Nucleus accumbens (tissue), 56 donors: ENCODE measurements at regions not wholly inside any gene's neighbourhood (a gene's known extent, or its start where the extent isn't known, plus 50 kb on each side); places are given as distances from the start of the nearest gene placed in this dataset.
"Not testable (repeated sequence)": the region's sequence is repeated elsewhere in the genome, so short reads cannot be mapped to it uniquely, and the experiment has no call there.

Experiments
- DNase-seq, 56 donors: peaks; one replicate each; lab custom pipeline; 2025; lab: John Stamatoyannopoulos, UW

DNA sequence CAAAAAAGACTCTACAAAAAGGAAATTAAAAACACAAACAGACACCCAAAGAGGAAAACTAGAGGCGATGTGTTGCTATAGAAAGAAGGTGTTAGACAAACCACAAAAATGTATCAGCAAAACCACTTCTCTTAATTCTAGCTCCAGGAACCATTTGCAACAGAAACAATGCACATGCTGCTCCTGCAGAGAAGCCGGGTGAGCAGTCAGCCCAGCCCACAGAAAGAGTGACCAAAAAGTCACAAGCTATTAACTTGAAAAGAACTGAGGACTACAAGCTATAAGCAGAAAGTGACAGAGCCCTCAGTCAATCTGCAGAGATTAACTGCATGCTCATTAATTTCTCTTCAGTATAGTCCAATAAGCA, 96.2 kb upstream of the KLHL13 start:
- no peak for DNase-seq

DNA sequence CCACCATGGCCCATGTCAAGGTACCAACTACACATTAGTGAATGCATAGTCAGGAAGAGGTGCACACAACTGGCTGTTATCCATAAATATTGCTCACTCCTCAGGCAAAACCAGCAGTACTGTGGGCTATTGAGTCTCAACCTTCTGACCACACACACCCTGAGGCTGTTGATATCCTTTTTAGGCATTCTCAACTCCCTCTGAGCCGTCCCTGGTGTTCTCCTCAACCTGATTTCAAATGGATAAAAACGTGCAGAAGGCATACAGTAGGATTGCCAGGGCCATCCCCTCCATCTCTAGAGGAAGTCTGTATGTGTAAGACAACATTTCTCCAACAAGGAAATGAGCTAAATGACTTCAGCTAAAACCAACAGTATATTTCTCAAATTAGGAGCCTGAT, 98.7 kb upstream of the KLHL13 start:
- no peak for DNase-seq

DNA sequence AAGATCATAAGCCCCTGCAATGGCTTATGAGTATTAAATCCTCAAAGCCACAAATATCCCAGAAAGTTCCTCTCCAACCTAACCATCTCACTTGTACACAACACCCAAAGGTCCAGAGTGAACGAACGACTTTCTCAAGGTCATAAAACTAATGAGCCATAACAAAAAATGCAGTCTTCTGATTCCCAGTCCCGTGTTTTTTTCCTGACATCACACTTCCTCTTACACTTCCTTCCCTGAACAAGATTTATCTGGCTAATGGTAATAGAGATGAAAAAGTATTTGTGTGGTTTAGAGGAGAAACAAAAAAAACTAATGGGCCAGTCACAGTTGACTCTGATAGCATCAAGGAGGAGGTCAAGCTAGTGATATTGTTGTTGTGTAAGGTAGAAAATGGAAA, 99.5 kb upstream of the KLHL13 start:
- DNase-seq: no peak

DNA sequence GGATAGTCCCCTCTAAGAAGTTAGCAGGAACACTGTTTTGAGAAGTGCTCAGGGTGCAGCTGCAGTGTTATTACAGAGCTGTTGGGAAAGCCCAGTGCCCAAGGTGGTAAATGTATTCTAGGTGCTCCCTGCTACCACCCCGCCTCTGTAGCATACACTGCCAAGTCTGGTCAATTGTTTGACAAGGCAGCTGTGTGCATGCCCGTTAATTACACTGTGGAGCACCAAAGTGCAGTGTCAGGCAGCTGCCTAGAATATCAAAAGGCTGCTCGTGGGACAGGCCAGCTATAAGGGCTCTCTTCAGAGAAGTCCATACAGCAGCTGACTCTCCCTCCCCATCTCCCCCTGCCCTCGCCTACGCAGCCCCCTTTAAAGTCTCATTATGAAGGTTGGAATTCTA, 99.9 kb upstream of the KLHL13 start:
- peak in 1 of 56 donors; percentile 0 for DNase-seq

DNA sequence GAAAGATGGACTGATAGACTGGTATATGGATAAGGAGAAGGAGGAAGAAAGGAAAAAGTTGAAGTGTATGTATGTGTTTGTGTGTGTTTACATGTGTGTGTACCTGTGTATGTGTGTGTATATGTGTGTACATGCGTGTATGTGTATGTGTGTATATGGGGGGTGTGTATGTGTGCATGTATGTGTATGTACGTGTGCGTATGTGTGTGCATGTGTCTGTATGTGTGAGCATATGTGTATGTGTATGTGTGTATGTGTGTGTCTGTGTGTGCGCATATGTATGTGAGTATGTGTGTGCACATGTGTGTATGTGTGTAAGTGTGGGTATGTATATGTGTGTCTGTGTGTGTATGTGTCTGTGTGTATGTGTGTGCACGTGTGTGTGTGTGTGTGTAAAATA, 101.5 kb upstream of the KLHL13 start:
- no peak for DNase-seq

DNA sequence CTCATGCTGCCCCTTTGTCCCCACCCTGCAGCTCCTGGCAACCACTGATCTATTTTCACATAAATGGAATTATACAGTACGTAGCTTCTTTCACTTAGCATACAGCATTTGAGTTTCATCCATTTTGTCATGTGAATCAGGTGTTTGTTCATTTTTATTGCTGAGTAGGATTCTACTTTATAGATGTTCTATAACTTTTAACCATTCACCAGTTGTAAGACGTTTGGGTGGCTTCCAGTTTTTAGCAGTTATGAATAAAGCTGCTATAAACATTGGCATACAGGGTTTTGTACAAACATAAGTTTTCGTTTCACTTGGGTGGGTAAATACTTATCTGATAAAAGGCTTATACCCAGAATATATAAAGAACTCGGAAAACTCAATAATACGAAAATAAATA, 102.3 kb upstream of the KLHL13 start:
- DNase-seq: no peak

DNA sequence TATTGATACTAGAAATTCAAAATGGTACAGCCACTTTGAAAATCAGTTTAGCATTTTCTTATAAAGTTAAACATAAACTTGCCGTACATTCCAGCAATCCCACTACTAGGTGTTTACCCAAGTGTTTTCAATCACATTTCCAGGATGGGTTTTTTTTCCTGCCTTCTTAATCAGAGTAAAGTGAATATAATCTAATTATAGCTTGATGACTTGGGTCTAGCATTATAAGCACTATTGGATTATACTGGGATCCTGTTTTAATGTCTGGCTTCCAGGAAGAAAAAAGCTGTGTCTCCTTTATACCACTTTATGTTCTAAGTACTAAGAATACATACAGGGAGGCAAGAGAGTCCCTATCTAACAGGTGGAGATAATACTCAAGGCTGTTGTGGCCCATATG, 103.3 kb upstream of the KLHL13 start:
- no peak for DNase-seq

DNA sequence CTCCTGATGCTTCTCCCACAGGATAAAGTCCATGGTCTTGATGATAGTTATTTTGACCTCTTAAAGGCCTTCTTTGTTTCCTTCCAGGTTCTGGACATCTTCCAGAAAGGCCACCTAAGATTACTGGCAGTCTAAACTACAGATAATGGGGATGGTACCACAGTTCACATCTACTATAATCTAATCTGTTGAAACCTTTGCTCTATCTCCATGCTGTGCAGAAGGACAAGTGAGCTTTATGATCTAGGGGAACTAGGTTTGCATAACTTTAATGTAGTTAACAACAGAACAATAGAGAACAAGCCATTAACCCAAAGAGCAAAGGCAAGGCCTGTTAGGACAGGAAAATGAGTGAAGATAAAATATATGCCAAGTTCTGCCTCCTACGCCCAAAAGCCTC, 103.9 kb upstream of the KLHL13 start:
- no peak for DNase-seq

DNA sequence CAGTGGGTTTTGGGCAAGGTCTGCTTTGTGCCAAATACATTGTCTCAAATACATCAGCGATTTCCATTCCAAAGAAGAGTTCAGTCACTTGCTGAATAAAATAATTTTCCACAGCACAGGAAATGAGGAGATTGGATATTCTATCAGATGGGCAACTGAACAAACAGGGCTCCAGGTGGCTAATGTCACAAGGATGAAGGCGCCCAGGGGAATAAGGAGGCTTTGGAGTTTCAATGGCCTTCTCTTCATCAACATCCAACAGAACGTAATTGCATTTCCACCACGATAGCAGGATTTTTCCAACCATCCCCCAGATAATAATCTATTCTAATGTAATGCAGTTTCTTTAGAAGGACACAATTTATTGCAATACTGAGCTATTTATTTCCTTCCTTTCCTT, 104.7 kb upstream of the KLHL13 start:
- no peak for DNase-seq

DNA sequence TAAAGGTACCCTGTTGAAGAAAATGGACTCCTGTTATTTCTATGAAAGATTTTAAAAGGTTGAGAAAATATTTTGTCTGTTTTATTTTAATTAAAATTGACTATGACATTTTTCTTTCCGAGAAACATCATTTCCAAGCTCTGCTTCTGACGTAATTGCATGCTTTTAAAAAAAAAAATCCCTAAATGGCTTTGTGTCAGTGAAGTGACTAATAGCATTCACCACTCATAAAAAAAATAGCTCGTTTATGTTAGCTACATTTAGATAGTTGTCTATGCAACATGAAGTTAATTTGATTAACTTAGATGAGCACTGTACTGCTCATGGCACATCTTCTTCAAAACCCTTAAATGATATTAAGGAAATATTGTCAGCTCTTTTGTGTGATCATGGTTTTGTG, 105.1 kb upstream of the KLHL13 start:
- DNase-seq: no peak

DNA sequence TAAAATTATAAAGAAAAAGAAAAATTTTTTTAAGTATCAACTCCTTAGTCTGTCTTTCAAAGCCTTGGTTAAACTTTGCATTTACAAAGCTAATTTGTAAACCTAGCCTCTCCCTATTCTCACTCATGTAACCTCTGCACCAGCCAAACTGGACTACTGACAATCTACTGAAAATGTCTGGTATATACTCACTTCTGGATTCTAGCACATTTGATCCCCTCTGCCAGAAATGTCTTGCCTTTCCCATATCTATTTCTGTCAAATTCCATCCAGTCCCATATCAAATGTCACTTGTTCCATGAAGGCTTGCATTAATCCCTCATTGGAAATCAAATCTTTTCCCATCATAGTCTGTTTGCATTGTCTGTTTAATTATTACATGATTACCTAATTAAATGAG, 105.8 kb upstream of the KLHL13 start:
- no peak for DNase-seq

DNA sequence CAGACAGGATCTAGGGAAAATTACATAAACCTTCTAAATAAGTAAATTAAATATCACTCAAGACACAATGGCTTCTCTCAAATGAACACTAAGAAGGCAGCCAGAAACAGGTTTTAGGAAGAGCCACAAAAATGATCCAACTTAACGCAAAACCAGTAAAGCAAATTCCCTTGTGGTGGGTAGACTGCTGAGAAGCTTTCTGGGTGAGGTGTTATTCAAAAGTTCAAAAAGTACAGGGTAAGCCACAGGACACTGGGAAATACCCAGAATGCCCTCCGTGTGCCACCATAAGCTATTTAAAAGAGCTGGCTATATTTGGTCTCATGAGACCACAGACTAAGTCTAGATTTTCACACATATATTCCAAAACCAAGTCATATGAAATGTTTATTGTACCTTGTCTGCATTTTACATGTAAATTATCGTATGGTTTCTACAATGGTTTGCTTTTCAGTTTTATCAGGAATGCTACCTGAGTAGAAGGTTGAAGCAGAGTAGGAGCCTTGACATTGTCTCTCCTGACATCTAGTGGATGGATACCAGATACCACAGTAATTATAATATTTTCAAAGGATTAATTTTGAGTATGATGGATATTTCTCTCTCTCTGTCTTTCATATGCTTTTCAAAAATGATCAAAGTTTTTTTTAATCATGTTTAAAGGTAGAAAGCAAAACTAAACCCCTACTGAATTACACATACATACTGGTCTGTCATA, 109.3 kb upstream of the KLHL13 start:
- DNase-seq: no peak

DNA sequence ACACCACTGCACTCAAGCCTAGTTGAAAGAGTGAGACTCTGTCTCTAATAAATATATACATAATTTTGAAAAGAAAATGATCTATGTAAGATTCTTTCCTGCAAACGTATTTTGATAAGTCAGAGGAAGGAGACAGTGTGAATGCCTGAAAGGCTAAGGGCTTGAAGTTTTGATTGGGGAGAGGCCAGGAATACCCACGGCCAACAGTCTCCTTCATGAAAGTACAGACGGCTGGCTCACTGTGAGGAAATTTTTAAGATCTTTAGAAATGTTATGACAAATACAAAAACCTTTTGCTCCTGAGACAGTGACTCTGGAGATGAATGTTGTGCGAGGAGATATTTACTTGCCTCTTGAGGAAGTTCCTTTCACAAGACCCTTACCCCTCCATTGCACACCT, 111.4 kb upstream of the KLHL13 start:
- no peak for DNase-seq

DNA sequence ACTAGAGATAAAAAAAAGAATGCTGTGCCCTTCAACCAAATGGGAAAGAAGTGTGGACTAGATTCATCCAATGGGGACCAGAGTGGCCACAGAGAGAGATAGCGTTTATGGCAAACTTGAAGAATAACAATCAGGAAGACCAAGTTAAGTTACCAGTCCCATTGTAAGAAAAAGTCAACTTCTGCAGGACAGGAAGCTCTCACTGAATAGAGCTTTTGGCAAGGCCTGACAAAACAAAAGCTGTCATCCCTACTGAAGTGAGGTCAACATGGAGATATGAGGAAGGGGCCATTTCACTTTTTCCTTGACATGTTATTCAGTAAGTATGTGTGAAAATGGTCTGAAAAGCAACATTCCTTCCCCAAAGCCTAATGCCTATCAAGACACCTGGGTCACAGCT, 111.8 kb upstream of the KLHL13 start:
- no peak for DNase-seq

DNA sequence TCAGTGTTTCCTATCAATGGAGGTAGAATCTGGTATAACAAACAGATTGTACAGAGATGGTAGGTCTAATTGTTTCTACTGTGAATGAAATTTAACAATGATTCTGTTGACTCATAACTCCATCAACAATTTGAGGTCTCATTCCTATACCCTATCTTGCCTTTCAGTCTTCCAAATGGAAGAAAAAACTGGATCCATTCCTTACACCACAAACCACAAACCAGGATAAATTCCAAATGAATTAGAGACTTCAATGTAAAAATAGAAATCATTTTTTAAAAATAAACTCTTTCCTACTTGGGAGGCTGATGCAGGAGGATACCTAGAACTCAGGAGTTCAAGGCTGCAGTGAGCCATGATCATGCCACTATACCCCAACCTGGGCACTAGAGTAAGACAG, 114.4 kb upstream of the WDR44 start:
- no peak for DNase-seq

DNA sequence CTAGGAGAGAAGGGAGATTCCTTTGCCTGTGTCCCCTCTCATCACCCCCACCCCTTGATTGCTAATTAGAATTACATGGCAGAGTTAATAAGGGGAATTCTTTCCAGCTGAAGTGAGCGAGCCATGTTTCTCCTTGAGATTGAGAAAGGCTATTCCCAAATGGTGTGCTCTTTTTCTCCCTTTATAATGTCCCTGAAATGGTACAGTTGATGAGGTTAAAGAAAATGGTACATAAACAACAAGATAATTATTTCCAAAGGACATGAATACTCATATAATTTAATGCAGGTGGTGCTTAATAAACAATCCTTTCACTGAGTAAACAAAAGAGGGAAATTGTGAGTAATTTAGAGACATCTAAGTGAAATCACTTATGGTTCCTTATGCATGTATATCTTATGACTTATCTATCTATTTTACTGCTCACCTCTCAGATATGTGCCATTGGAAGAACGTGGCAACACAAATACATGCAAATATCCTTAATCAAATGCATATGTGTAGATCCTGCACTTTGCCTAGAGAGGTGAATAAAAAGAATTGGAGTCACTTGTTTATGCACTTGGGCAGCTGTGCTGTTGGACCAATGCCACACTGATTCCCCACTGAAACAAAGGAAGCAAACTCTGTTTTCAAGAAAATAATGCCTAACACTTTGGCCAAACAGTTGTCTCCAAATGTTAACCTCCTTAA, 106.6 kb upstream of the WDR44 start:
- no peak for DNase-seq

DNA sequence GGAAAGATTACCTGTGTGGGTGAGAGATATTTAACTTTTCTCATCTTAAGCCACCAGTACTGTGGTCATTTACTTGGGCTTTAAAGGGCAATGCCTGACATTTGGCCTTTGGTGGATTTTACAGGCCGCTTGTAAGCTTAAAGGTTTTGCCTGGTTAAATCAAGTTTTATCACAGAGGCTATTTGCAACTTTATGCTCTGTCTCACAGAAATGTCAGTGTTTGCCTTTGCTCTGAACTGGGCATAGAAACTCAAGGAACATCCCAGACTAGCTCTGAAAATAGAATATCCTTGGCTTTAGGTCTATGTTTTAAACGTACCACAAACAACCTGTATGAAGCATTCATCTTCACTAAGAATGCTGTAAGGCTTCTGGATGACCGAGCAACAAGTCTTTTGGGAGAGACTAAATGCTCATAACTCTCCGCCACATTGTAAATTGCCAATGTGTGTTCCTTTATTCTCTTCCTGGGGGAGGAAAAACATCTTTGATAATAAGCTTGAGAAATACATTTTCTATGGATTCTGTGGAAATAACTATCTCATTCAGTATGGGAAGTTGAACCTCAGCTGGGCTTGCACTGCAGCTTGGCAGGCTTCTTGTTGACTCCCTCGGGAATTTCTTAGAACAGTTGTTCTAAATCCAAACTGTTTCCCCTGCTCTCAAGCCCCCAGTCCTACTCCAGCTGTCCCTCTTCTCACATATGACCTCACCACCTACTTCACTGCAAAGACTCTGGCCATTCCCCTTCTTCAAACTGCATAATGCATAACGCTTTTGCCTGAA, 105.8 kb upstream of the WDR44 start:
- DNase-seq: no peak

DNA sequence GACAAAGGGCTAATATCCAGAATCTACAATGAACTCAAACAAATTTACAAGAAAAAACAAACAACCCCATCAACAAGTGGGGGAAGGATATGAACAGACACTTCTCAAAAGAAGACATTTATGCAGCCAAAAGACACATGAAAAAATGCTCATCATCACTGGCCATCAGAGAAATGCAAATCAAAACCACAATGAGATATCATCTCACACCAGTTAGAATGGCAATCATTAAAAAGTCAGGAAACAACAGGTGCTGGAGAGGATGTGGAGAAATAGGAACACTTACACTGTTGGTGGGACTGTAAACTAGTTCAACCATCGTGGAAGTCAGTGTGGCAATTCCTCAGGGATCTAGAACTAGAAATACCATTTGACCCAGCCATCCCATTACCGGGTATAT, 98.9 kb upstream of the WDR44 start:
- not testable (repeated sequence) for DNase-seq

DNA sequence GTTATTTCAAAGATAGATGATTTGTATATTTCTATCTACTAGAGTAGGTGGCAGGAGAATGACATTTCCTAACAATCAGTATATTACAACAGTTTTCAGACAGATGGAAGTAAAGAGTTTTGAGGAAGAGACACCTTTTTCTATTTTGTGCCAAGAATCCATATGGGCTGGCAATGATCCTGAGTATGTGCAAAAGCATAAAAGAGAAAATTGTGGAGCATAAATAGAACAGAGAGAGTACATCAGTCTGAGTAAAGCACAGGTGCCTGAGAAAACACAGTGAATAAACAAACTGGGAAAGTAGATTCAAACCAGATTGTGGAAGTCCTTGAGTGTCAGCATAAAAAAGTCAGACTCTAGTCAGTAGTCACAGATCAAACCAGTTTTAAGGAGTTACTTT, 96.8 kb upstream of the WDR44 start:
- no peak for DNase-seq

DNA sequence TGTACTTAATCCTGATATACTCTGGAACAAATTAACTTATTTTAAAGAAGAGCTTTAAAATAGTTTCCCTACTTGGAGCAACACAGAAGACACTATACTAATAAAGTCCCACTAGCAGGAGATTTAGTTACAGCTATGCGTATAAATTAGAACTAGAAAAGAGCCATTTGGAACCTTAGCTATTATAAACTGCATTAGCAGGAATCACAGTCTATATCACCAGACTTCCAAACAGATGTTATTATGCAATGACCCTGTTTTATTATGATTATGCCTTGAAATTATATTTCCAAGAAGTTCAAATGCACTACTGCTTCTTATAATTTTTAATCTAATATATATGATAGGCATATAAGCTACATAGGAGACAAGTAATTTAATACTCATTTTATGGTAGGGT, 95.5 kb upstream of the WDR44 start:
- no peak for DNase-seq

DNA sequence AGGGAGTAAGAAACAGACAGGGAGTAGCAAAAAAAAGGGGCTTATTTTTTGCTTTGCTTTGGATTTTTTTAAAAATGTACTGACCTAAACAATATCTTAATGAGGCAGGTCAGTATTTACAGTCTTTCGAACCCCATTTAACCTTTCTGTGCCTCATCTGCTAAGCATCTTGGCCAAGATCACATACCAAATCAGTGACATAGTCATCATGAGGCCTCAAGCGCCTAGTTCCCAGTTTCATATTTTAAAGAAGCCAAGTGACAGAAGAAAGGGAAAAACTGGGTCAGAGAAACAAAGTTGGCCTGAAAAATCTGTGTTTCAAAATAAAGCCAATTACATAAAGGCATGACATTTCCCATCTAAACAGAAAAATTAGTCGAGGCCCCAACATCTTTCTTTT, 94.6 kb upstream of the WDR44 start:
- DNase-seq: no peak

DNA sequence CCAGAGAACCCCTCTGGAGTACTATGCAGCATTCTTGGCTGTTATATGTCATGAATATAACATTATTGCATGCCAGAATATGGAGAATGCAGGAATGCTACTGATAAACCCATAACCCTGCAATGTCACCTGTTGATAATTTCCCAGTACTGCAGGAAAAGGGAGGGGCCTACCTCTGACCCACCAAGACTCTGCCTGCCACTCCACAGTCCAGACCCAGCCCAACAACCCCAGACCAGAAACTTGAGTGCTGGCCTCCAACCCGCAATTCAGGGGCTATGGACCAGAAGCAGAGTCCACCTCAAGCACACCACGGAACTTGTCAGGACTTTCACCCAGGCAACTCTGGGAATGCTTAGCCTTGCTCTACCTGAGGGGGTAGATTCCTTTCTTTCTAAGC, 92.9 kb upstream of the WDR44 start:
- DNase-seq: no peak
